ENCODE measurements at regions not wholly inside any gene's neighbourhood (a gene's known extent, or its start where the extent isn't known, plus 50 kb on each side); places are given as distances from the start of the nearest gene placed in this dataset.
"Not testable (repeated sequence)": the region's sequence is repeated elsewhere in the genome, so short reads cannot be mapped to it uniquely, and the experiment has no call there.

- no peaks in the 10 kb centered on the region for H3K4me1 ChIP-seq
- no peak overlapping the region for H3K27ac ChIP-seq
- WGBS, 2 donors (ENCODE audit: low coverage in 1 of 2) = 67 to 86% methylated on average over 1 of the region's 1 CpG
- H3K4me3 ChIP-seq = no peak overlapping the region
- no peaks in the 10 kb centered on the region for H3K27me3 ChIP-seq
- DNase-seq = no peak
- no peaks in the 10 kb centered on the region for H3K36me3 ChIP-seq
- TF ChIP-seq CTCF (IDR thresholded peaks at IDR 0.05) (no peak), EP300 (IDR thresholded peaks at IDR 0.05; ENCODE audit: low read depth) (no peak), POLR2A (IDR thresholded peaks at IDR 0.05) (no peak), POLR2AphosphoS5 (IDR thresholded peaks at IDR 0.05) (no peak)
- in situ Hi-C loops (cut with MboI; ENCODE audit: low pct_ligation_motif_present in 1 of 4, low pct_unique_long_range_greater_than_20kb in 1 of 4, low sequenced_read_pairs in 3 of 4) = no loop called here
- no peaks in the 10 kb centered on the region for H3K9me3 ChIP-seq
- intact Hi-C loops (cut with DNase I; ENCODE audit: low total_unique reads) = no loop called here
Observed at GRCh38 chr14:43313719-43314118, 1193.4 kb downstream of the FSCB start.

- Histone ChIP-seq H3K27me3 (no peaks in the 10 kb centered on the region), H3K4me3 (no peak overlapping the region), H3K27ac (no peak overlapping the region), H3K9me3 (no peaks in the 10 kb centered on the region), H3K36me3 (no peaks in the 10 kb centered on the region), H3K4me1 (no peaks in the 10 kb centered on the region)
- TF ChIP-seq POLR2A (IDR thresholded peaks at IDR 0.05) = no peak
- no peak for DNase-seq
- 77 to 80% methylated on average over 3 of the region's 3 CpGs for WGBS, 2 donors (ENCODE audit: low coverage in 1 of 2)
- in situ Hi-C loops (cut with MboI; ENCODE audit: low pct_ligation_motif_present in 1 of 4, low pct_unique_long_range_greater_than_20kb in 1 of 4, low sequenced_read_pairs in 3 of 4) (no loop called here), intact Hi-C loops (cut with DNase I; ENCODE audit: low total_unique reads) (no loop called here)
Observed at GRCh38 chr14:43308421-43309110, 1198.5 kb downstream of the FSCB start.

GRCh38 chr14:43307836-43308235, 1199.2 kb downstream of the FSCB start:
- TF ChIP-seq POLR2AphosphoS5 (IDR thresholded peaks at IDR 0.05) (no peak), CTCF (IDR thresholded peaks at IDR 0.05) (no peak), POLR2A (IDR thresholded peaks at IDR 0.05) (no peak), EP300 (IDR thresholded peaks at IDR 0.05; ENCODE audit: low read depth) (no peak)
- H3K4me1 ChIP-seq = no peaks in the 10 kb centered on the region
- in situ Hi-C loops (cut with MboI; ENCODE audit: low pct_ligation_motif_present in 1 of 4, low pct_unique_long_range_greater_than_20kb in 1 of 4, low sequenced_read_pairs in 3 of 4) = no loop called here

GRCh38 chr14:43306053-43306452, 1201.0 kb downstream of the FSCB start:
- DNase-seq = no peak
- Histone ChIP-seq H3K9me3 (no peaks in the 10 kb centered on the region), H3K27ac (no peak overlapping the region), H3K27me3 (no peaks in the 10 kb centered on the region), H3K4me3 (no peak overlapping the region), H3K4me1 (no peaks in the 10 kb centered on the region), H3K36me3 (no peaks in the 10 kb centered on the region)
- in situ Hi-C loops (cut with MboI; ENCODE audit: low pct_ligation_motif_present in 1 of 4, low pct_unique_long_range_greater_than_20kb in 1 of 4, low sequenced_read_pairs in 3 of 4) (no loop called here), intact Hi-C loops (cut with DNase I; ENCODE audit: low total_unique reads) (no loop called here)
- 83 to 88% methylated on average over 2 of the region's 2 CpGs for WGBS, 2 donors (ENCODE audit: low coverage in 1 of 2)
- TF ChIP-seq EP300 (IDR thresholded peaks at IDR 0.05; ENCODE audit: low read depth) (no peak), POLR2A (IDR thresholded peaks at IDR 0.05) (no peak), CTCF (IDR thresholded peaks at IDR 0.05) (no peak), POLR2AphosphoS5 (IDR thresholded peaks at IDR 0.05) (no peak)

More at GRCh38 chr14:43307836-43308235, 1199.2 kb downstream of the FSCB start:
- Histone ChIP-seq H3K4me3 (no peak overlapping the region), H3K27me3 (no peaks in the 10 kb centered on the region), H3K36me3 (no peaks in the 10 kb centered on the region), H3K9me3 (no peaks in the 10 kb centered on the region), H3K27ac (no peak overlapping the region)
- 71 to 80% methylated on average over 1 of the region's 1 CpG for WGBS, 2 donors (ENCODE audit: low coverage in 1 of 2)
- intact Hi-C loops (cut with DNase I; ENCODE audit: low total_unique reads) = no loop called here
- no peak for DNase-seq

- no peak for DNase-seq
- intact Hi-C loops (cut with DNase I; ENCODE audit: low total_unique reads) (no loop called here), in situ Hi-C loops (cut with MboI; ENCODE audit: low pct_ligation_motif_present in 1 of 4, low pct_unique_long_range_greater_than_20kb in 1 of 4, low sequenced_read_pairs in 3 of 4) (no loop called here)
- 30 to 31% methylated on average over 1 of the region's 1 CpG for WGBS, 2 donors (ENCODE audit: low coverage in 1 of 2)
- TF ChIP-seq POLR2A (IDR thresholded peaks at IDR 0.05) (no peak), CTCF (IDR thresholded peaks at IDR 0.05) (no peak), POLR2AphosphoS5 (IDR thresholded peaks at IDR 0.05) (no peak), EP300 (IDR thresholded peaks at IDR 0.05; ENCODE audit: low read depth) (no peak)
- Histone ChIP-seq H3K9me3 (no peaks in the 10 kb centered on the region), H3K36me3 (no peaks in the 10 kb centered on the region), H3K4me3 (no peak overlapping the region), H3K27ac (no peak overlapping the region), H3K27me3 (no peaks in the 10 kb centered on the region), H3K4me1 (no peaks in the 10 kb centered on the region)
Observed at GRCh38 chr14:43297794-43298193, 1209.3 kb downstream of the FSCB start.

- H3K4me1 ChIP-seq; H3K27me3 ChIP-seq; intact Hi-C loops (cut with DNase I; ENCODE audit: low total_unique reads); in situ Hi-C loops (cut with MboI; ENCODE audit: low pct_ligation_motif_present in 1 of 4, low pct_unique_long_range_greater_than_20kb in 1 of 4, low sequenced_read_pairs in 3 of 4); H3K4me3 ChIP-seq; H3K27ac ChIP-seq; H3K36me3 ChIP-seq; H3K9me3 ChIP-seq; DNase-seq: not testable (repeated sequence)
- 76 to 89% methylated on average over 2 of the region's 4 CpGs for WGBS, 2 donors (ENCODE audit: low coverage in 1 of 2)
Observed at GRCh38 chr14:43296061-43296460, 1211.0 kb downstream of the FSCB start.
